ENCODE measurements at regions not wholly inside any gene's neighbourhood (a gene's known extent, or its start where the extent isn't known, plus 50 kb on each side); places are given as distances from the start of the nearest gene placed in this dataset.

- H3K27me3 ChIP-seq (ENCODE audit: control insufficient read depth, insufficient read depth, low read length) = no peaks in the 10 kb centered on the region
- H3K4me1 ChIP-seq (ENCODE audit: control insufficient read depth, insufficient read depth, low read length) = no peaks in the 10 kb centered on the region
- H3K36me3 ChIP-seq (ENCODE audit: control insufficient read depth, insufficient read depth, low read length) = no peaks in the 10 kb centered on the region; the same call in 1 of the 2 replicates
- POLR2A ChIA-PET = no interaction called here
- no peak for DNase-seq (ENCODE audit: low read depth, low spot score)
- ATAC-seq = no peak
- H3K4me3 ChIP-seq (ENCODE audit: low read depth in 2 of 2, low read length in 2 of 2) = no peak overlapping the region
- no peaks in the 10 kb centered on the region for H3K9me3 ChIP-seq (ENCODE audit: control insufficient read depth, insufficient read depth, low read depth, low read length)
- CTCF ChIA-PET = no interaction called here
- H3K27ac ChIP-seq (ENCODE audit: low read length) = no peak overlapping the region
- intact Hi-C loops (cut with micrococcal nuclease; ENCODE audit: unreplicated experiment) (no loop called here), in situ Hi-C loops (cut with HindIII; ENCODE audit: low pct_unique_long_range_greater_than_20kb, low sequenced_read_pairs) (no loop called here)
- no peak for TF ChIP-seq SIN3A (IDR thresholded peaks at IDR 0.05; ENCODE audit: borderline replicate concordance, insufficient read depth, low read depth, low read length)
- TF ChIP-seq POLR2AphosphoS5 (IDR thresholded peaks at IDR 0.05; ENCODE audit: low read depth, low read length) = no peak
- no TSS peak for BruUV-seq (replicated peaks)
These were observed 802.4 kb upstream of the ANO3 start for GRCh38 chr11:25529572-25529971.

DNA sequence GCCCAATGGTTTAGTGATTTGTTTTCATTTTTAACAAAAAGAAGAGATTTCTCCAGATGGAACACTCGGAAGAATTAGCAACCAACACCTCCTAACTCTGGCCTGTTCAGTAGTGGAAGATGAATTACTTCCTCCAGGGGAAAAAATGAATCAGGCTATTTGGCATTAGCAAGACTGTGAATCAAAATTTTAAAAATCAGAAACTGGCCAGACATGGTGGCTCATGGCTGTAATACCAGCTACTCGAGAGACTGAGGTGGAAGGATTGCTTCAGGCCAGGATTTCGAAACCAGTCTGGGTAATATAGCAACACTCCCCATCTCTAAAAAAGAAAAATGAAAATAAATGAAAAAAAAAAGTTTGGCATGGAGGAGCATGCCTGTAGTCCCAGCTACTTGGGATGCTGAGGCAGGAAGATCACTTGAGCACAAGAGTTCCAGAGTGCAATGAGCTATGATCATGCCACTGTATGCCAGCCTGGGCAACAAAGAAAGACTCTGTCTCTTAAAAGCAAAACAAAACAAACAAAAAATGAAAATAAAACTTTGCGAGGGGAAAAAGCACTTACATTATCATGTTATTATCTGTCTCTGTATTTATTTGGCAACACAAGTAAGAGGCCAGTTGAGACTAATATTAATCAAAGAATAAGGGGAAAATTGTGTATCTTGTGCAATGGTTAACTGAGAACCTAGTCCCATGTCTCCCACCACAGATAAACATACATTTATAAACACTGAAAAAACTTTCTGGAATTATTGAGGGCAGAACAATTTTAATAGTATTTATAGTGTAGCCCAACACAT lies 796.3 kb upstream of the ANO3 start:
- POLR2A ChIA-PET = no interaction called here
- no peak overlapping the region for H3K4me3 ChIP-seq (ENCODE audit: low read depth in 2 of 2, low read length in 2 of 2)
- no peaks in the 10 kb centered on the region for H3K9me3 ChIP-seq (ENCODE audit: control insufficient read depth, insufficient read depth, low read depth, low read length)
- no peak for ATAC-seq
- H3K4me1 ChIP-seq (ENCODE audit: control insufficient read depth, insufficient read depth, low read length) = no peaks in the 10 kb centered on the region
- CTCF ChIA-PET = no interaction called here
- no TSS peak for BruUV-seq (replicated peaks)
- DNase-seq (ENCODE audit: low read depth, low spot score) = no peak
- TF ChIP-seq POLR2AphosphoS5 (IDR thresholded peaks at IDR 0.05; ENCODE audit: low read depth, low read length) (no peak), TCF7L2 (IDR thresholded peaks at IDR 0.05; ENCODE audit: low read depth, low read length) (no peak), SIN3A (IDR thresholded peaks at IDR 0.05; ENCODE audit: borderline replicate concordance, insufficient read depth, low read depth, low read length) (no peak)
- TF ChIP-seq, protein P1, sequence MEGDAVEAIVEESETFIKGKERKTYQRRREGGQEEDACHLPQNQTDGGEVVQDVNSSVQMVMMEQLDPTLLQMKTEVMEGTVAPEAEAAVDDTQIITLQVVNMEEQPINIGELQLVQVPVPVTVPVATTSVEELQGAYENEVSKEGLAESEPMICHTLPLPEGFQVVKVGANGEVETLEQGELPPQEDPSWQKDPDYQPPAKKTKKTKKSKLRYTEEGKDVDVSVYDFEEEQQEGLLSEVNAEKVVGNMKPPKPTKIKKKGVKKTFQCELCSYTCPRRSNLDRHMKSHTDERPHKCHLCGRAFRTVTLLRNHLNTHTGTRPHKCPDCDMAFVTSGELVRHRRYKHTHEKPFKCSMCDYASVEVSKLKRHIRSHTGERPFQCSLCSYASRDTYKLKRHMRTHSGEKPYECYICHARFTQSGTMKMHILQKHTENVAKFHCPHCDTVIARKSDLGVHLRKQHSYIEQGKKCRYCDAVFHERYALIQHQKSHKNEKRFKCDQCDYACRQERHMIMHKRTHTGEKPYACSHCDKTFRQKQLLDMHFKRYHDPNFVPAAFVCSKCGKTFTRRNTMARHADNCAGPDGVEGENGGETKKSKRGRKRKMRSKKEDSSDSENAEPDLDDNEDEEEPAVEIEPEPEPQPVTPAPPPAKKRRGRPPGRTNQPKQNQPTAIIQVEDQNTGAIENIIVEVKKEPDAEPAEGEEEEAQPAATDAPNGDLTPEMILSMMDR (IDR thresholded peaks at IDR 0.05) = no peak
- TF ChIP-seq, protein P2, sequence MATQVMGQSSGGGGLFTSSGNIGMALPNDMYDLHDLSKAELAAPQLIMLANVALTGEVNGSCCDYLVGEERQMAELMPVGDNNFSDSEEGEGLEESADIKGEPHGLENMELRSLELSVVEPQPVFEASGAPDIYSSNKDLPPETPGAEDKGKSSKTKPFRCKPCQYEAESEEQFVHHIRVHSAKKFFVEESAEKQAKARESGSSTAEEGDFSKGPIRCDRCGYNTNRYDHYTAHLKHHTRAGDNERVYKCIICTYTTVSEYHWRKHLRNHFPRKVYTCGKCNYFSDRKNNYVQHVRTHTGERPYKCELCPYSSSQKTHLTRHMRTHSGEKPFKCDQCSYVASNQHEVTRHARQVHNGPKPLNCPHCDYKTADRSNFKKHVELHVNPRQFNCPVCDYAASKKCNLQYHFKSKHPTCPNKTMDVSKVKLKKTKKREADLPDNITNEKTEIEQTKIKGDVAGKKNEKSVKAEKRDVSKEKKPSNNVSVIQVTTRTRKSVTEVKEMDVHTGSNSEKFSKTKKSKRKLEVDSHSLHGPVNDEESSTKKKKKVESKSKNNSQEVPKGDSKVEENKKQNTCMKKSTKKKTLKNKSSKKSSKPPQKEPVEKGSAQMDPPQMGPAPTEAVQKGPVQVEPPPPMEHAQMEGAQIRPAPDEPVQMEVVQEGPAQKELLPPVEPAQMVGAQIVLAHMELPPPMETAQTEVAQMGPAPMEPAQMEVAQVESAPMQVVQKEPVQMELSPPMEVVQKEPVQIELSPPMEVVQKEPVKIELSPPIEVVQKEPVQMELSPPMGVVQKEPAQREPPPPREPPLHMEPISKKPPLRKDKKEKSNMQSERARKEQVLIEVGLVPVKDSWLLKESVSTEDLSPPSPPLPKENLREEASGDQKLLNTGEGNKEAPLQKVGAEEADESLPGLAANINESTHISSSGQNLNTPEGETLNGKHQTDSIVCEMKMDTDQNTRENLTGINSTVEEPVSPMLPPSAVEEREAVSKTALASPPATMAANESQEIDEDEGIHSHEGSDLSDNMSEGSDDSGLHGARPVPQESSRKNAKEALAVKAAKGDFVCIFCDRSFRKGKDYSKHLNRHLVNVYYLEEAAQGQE (IDR thresholded peaks at IDR 0.05; ENCODE audit: insufficient read depth in 1 of 2, low read depth in 2 of 2, low read length in 1 of 2) = no peak
- no peaks in the 10 kb centered on the region for H3K27me3 ChIP-seq (ENCODE audit: control insufficient read depth, insufficient read depth, low read length)
- no peak overlapping the region for H3K27ac ChIP-seq (ENCODE audit: low read length)
- in situ Hi-C loops (cut with HindIII; ENCODE audit: low pct_unique_long_range_greater_than_20kb, low sequenced_read_pairs) = no loop called here
- no peaks in the 10 kb centered on the region for H3K36me3 ChIP-seq (ENCODE audit: control insufficient read depth, insufficient read depth, low read length)
- intact Hi-C loops (cut with micrococcal nuclease; ENCODE audit: unreplicated experiment) = no loop called here

- DNase-seq (ENCODE audit: low read depth, low spot score) (no peak), ATAC-seq (no peak)
- no peaks in the 10 kb centered on the region for H3K36me3 ChIP-seq (ENCODE audit: control insufficient read depth, insufficient read depth, low read length)
- no peaks in the 10 kb centered on the region for H3K9me3 ChIP-seq (ENCODE audit: control insufficient read depth, insufficient read depth, low read depth, low read length)
- TF ChIP-seq, protein P2 (IDR thresholded peaks at IDR 0.05; ENCODE audit: insufficient read depth in 1 of 2, low read depth in 2 of 2, low read length in 1 of 2) = no peak
- TF ChIP-seq SIN3A (IDR thresholded peaks at IDR 0.05; ENCODE audit: borderline replicate concordance, insufficient read depth, low read depth, low read length) (no peak), POLR2AphosphoS5 (IDR thresholded peaks at IDR 0.05; ENCODE audit: low read depth, low read length) (no peak), TCF7L2 (IDR thresholded peaks at IDR 0.05; ENCODE audit: low read depth, low read length) (no peak)
- TF ChIP-seq, protein P1 (IDR thresholded peaks at IDR 0.05) = no peak
- no peak overlapping the region for H3K4me3 ChIP-seq (ENCODE audit: low read depth in 2 of 2, low read length in 2 of 2)
- intact Hi-C loops (cut with micrococcal nuclease; ENCODE audit: unreplicated experiment) (no loop called here), in situ Hi-C loops (cut with HindIII; ENCODE audit: low pct_unique_long_range_greater_than_20kb, low sequenced_read_pairs) (no loop called here)
- POLR2A ChIA-PET = no interaction called here
- BruUV-seq (replicated peaks) = no TSS peak
- no peaks in the 10 kb centered on the region for H3K4me1 ChIP-seq (ENCODE audit: control insufficient read depth, insufficient read depth, low read length)
- no peaks in the 10 kb centered on the region for H3K27me3 ChIP-seq (ENCODE audit: control insufficient read depth, insufficient read depth, low read length)
- H3K27ac ChIP-seq (ENCODE audit: low read length) = no peak overlapping the region
- CTCF ChIA-PET = no interaction called here
These were observed 795.6 kb upstream of the ANO3 start for GRCh38 chr11:25536289-25536688.
